ENCODE measurements at regions not wholly inside any gene's neighbourhood (a gene's known extent, or its start where the extent isn't known, plus 50 kb on each side); places are given as distances from the start of the nearest gene placed in this dataset.
A peak's percentile ranks its signal among the peaks of the same experiment; 100 is the strongest.

- no peak overlapping the region for H2AFZ ChIP-seq (replicated peaks; ENCODE audit: low read length, poor library complexity)
- H3K27ac ChIP-seq (ENCODE audit: insufficient read depth, low read length), result no peak overlapping the region
- H3K23ac ChIP-seq (ENCODE audit: low read depth, low read length), result no peak overlapping the region
- H2BK20ac ChIP-seq (ENCODE audit: low read depth, low read length), result no peak overlapping the region
- POLR2A ChIA-PET (ENCODE audit: unreplicated experiment), result no interaction called here
- no peaks in the 10 kb centered on the region for H3K36me3 ChIP-seq (ENCODE audit: control insufficient read depth, insufficient read depth, low read length)
- no peak overlapping the region for H4K5ac ChIP-seq (ENCODE audit: low read depth, low read length)
- H3K27me3 ChIP-seq (ENCODE audit: control insufficient read depth, insufficient read depth, low read length), result peaks cover 2% of the 10 kb centered on the region; the same call in 1 of the 2 replicates
- H4K91ac ChIP-seq (ENCODE audit: insufficient read depth, low read depth, low read length), result no peak overlapping the region
- H4K20me1 ChIP-seq (ENCODE audit: insufficient read depth, low read length), result no peaks in the 10 kb centered on the region
- H3K4me3 ChIP-seq (ENCODE audit: insufficient read depth, low read depth, low read length), result no peak overlapping the region
- no TSS peak for BruUV-seq (replicated peaks)
- no peak overlapping the region for H2BK15ac ChIP-seq (ENCODE audit: low read depth, low read length)
- H3K18ac ChIP-seq (ENCODE audit: low read depth, low read length), result no peak overlapping the region
- H2AK5ac ChIP-seq (ENCODE audit: low read depth, low read length), result no peak overlapping the region
- H3K9me3 ChIP-seq (ENCODE audit: control insufficient read depth, insufficient read depth, low read length), result peaks cover 2% of the 10 kb centered on the region
- H3K56ac ChIP-seq (ENCODE audit: extremely low read depth, insufficient read depth, low read length), result no peak overlapping the region
- H3K9me1 ChIP-seq (ENCODE audit: insufficient read depth, low read length), result no peaks in the 10 kb centered on the region; the same call in 1 of the 2 replicates
- no peak overlapping the region; the same call in 1 of the 2 replicates for H3K4me2 ChIP-seq (ENCODE audit: low read depth, low read length)
- no peak overlapping the region for H3K9ac ChIP-seq (ENCODE audit: low read depth, low read length)
- in situ Hi-C loops (cut with MboI; ENCODE audit: low sequenced_read_pairs) (no loop called here), dilution Hi-C loops (cut with HindIII; ENCODE audit: low sequenced_read_pairs, unreplicated experiment) (no loop called here), intact Hi-C loops (cut with micrococcal nuclease) (no loop called here)
- H3K4ac ChIP-seq (ENCODE audit: low read depth, low read length), result no peak overlapping the region
- TF ChIP-seq MAZ (IDR thresholded peaks at IDR 0.05; ENCODE audit: borderline replicate concordance, low read depth, low read length) (no peak), SMC3 (IDR thresholded peaks at IDR 0.05; ENCODE audit: low read depth, low read length) (no peak), BHLHE40 (IDR thresholded peaks at IDR 0.05; ENCODE audit: low read depth, low read length) (no peak), MAFK (IDR thresholded peaks at IDR 0.05; ENCODE audit: low read depth, low read length) (no peak), NFE2L2 (IDR thresholded peaks at IDR 0.05; ENCODE audit: low read depth, low read length) (no peak), RFX5 (IDR thresholded peaks at IDR 0.05; ENCODE audit: low read depth, low read length) (no peak), CTCF (conservative IDR thresholded peaks at IDR 0.05; ENCODE audit: low read depth, low read length) (0 out of 2 replicates have a peak, but pooled peaks have one; percentile 1), FOS (IDR thresholded peaks at IDR 0.05; ENCODE audit: low read depth, low read length) (no peak)
- H2AK9ac ChIP-seq (replicated peaks; ENCODE audit: low read depth, low read length, poor library complexity), result no peak overlapping the region
- ATAC-seq (ENCODE audit: low read depth) (no peak), DNase-seq (peak; percentile 64)
- no peak overlapping the region for H4K8ac ChIP-seq (ENCODE audit: low read depth in 2 of 2, low read length in 2 of 2)
- no peaks in the 10 kb centered on the region for H3K79me1 ChIP-seq (ENCODE audit: low read depth in 1 of 2, low read length in 2 of 2)
- CTCF ChIA-PET, result no interaction called here
- H3K14ac ChIP-seq (replicated peaks; ENCODE audit: low read depth, low read length), result no peak overlapping the region
- H3K4me1 ChIP-seq (ENCODE audit: control insufficient read depth, insufficient read depth, low read length), result peaks cover 2% of the 10 kb centered on the region
- H2BK120ac ChIP-seq (ENCODE audit: low read depth, low read length), result no peak overlapping the region
- H2BK5ac ChIP-seq (ENCODE audit: low read depth, low read length, poor library complexity, severe bottlenecking), result no peak overlapping the region
Measured at GRCh38 chr5:71922584-71923106, 184.6 kb upstream of the MAP1B start.

Data from IMR-90 (cell line).